ENCODE measurements at regions not wholly inside any gene's neighbourhood (a gene's known extent, or its start where the extent isn't known, plus 50 kb on each side); places are given as distances from the start of the nearest gene placed in this dataset.

GRCh38 chr6:168968228-168968627 lies 285.4 kb downstream of the THBS2 start:
- TF ChIP-seq POLR2AphosphoS5 (IDR thresholded peaks at IDR 0.05; ENCODE audit: low read depth, low read length) (no peak), TAF1 (IDR thresholded peaks at IDR 0.05; ENCODE audit: low read depth, low read length) (no peak), POLR2A (IDR thresholded peaks at IDR 0.05; ENCODE audit: low read depth, low read length) (no peak)
